Ecto neural progenitor cell (in vitro differentiated cells): ENCODE measurements at regions not wholly inside any gene's neighbourhood (a gene's known extent, or its start where the extent isn't known, plus 50 kb on each side); places are given as distances from the start of the nearest gene placed in this dataset.
A peak's percentile ranks its signal among the peaks of the same experiment; 100 is the strongest.

Experiments used
- DNase-seq: peaks from one replicate; pipeline ENCODE4 v3.0.0-alpha.2; 2018; ENCODE audit warnings: low spot score

DNA sequence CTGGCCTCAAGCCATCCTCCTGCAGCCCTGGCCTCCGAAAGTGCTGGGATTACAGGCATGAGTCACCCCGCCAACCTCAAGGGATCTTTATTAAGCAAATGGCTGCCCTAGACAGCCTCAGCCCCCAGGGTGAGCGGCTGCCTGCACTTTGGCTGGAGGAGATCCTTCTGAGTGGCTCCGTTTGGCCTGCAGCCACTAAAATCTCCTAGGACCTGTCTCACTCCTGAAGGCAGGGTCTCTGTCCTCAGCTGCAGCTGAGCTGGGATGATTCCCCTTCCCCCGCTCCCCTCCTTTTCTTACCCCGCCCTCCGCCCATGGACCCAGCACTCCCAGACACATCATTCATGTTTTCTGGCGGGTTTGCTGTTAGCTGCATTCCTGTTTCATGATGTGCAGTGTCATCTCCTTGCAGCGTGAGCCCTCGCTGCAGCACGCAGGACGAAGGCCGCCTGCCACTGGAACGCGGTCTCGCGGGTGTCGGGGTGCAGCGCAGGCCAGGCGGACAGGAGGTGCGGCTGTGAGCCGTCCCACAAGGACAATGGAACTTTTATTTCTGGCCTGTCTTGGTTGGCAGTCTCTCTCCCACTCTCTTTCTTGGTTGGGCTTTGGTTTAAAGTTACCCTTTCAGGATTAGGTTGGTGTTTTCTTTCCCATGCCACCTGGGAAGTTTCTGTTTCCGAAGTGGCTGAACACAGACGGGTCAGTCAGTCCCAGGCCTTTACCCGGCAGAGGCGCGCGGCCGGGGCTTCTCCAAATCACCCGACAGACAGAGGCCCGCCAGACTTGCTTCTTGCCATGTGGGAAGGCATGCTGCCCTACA, 137.1 kb downstream of the FOXD1 start:
- peak; percentile 58 for DNase-seq

DNA sequence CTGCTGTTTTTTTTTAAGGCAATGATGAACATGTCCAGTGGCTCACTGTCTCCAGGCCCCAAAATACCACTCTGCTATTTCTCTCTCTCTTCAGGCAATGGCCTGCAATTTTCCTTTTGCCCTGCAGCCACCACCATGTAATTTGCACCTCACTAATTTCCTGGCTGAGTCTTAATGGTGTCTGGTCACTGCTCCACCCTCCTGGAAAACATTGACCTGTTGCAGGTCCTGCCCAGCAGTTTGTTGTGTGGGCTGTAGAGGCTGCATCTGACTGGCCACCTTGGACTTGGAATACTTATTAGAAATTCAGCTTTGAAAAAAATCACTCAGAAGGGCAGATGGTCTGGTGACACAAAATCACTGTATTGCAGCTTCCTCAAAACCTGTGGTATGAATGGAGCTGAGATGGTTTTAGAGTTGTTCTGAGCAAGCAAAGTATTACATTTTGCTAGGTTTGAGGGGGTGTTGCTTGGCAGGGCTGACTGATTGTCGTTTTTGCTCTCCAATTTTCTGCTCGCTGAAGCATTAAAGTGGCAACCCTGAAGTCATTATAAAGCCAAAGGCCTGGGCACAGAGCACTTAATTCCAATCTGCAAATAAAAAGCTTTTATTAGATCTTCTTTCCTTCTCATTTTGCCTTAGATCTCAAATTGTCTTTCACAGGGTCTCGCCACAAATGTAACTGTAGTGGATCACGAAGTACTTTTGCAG, 134.8 kb downstream of the TMEM174 start:
- no peak for DNase-seq

DNA sequence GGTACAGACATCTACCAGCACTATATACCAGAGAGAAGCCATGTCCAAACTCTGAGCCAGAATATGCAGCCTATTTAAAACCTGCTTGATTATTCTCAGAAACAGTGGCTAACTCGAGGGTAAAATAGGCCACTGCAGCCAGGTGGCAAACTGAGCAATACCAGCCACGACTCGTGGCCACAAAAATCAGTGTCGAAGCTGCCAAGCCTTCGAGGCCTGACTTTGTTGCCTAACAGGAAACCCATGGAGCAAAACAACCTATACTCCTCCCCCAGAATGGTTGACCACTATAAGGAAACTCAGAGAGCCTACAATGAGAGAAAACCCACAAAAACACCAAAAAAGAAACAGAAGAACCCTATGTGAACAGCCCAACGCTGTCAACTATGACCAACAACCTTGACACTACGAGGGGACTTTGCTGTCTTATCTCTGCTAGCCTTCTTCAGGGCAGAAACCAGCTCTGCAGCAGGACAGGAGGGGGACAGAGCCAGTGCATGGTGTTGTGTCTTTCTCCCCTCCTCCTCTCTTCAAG, 133.8 kb downstream of the TMEM174 start:
- DNase-seq, result no peak

DNA sequence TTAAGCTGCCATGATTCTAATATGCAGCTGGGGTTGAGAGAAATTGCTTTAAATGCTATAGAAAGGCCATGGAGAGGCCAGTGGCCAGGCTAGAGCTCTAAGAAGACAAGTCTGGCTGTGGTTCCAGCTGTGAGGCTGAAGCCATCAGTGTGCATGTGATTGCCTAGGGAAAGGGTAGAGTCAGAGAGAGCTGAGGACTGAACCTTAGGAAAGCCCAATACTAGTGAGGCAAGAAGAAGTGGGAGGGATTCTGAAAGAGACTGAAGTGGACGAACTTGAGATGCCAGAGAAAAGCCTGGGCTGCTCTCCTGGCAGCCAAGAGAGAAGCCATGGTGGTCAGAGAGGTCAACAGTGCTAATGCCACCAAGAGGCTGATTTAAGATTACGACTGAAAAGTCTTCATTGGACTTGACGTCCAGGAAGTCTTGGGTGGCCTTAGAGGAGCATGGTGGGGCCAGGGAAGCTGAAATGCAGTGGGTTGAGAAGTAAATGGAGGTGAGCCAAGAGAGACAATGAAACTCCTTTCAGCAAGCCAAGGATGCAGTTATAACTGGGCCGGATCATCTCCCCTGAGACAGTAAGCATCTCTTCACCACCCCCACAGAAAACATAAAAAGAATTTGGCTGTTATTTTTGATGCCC, 133.2 kb downstream of the TMEM174 start:
- DNase-seq, result no peak

DNA sequence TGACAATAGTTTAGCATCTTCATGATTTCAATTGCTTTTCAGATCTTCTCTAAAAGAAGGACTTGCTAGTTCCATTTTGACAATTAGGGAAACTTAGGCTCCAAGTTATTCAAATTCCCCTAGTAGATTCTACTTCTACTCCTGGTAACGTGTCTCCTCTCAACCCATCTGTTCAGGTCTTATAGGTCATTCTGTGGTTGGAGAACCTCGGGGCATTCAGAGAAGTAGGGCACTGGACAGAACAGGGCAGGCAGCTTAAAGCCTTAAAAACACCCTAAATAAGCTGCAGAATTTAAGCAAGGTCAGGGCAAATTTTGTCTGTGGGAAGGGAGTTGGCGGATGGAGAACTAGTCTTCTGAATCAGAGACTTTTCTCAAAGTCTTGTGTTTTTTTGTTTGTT, 132.4 kb downstream of the TMEM174 start:
- DNase-seq, result no peak

DNA sequence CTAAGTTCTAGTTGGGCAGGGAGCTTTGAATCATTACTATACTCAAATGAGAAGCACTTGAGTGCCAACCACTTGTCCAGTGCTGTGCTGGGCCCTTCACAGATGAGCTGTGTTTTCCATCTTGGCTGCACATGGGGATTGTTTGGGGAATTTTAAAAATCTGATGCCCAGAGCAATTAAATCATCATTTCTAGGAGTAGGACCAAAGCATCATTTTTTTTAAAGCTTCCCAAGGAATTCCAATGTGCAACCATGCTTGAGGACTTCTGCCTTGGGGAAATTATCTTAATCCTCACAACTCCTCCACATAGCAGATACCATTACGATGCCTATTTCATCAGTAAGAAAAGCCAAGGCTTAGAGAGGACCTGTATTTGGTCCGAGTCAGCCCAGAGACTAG, 131.4 kb downstream of the TMEM174 start:
- DNase-seq, result no peak

DNA sequence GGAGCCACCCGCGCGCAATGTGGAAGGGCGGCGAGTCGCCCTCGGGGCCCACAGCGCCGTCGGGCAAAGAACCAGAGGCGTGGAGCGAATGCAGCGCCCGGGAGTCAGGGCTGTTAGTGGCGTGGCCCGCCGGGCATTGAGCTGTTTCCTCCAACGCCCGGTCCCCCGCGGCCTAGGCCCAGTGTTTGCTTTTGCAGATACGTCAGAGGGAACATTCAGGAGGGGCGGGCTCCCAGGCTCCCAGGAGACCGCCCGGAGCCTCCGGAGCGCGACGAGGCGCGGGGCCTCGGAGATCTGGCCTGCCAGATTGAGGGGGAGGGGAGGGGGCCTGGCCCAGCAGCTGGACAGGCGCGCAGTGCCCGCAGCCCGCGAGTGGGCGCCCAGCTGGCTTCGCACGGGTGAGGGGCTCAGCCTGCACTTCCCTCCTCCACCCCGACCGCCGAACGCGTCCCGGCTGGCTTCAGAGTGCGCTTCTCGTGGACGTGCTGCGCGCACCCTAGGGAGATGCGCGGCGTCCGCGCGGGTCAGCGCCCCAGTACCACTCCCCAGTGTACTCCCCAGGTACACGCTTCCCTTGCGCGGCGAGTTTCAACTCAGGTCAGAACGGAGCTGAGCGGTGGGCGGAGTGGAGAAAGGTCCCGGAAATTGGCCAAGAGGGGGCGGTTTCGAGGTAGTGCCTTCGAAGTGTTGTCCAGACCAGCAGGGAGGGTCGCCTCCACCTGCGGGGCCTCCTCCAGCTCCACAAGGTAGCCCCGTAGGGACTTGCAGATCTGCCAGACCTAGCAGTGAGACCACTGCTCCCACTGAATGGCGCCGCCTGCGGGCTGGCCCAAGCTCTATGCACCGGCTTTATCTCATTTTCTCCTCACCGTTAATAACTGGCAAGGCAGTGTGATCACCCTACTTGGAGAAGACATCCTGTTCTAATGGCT, 130.4 kb downstream of the TMEM174 start:
- DNase-seq, result peak; percentile 72

DNA sequence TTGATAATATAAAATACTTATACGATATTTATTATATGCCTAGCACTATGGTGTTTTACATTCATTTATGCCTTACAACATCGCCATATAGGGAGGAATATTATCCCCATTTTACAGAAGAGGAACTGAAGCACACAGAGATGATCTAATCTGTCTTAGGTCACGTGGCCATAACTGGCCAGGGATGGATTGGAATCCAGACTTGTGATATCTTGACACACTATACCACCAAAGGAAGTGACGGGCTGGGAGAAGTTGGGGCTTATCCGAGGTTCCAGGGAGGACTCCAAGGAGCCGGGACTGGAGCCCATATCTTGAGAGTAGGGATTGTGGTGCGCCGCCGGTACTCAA, 129.8 kb downstream of the TMEM174 start:
- no peak for DNase-seq

DNA sequence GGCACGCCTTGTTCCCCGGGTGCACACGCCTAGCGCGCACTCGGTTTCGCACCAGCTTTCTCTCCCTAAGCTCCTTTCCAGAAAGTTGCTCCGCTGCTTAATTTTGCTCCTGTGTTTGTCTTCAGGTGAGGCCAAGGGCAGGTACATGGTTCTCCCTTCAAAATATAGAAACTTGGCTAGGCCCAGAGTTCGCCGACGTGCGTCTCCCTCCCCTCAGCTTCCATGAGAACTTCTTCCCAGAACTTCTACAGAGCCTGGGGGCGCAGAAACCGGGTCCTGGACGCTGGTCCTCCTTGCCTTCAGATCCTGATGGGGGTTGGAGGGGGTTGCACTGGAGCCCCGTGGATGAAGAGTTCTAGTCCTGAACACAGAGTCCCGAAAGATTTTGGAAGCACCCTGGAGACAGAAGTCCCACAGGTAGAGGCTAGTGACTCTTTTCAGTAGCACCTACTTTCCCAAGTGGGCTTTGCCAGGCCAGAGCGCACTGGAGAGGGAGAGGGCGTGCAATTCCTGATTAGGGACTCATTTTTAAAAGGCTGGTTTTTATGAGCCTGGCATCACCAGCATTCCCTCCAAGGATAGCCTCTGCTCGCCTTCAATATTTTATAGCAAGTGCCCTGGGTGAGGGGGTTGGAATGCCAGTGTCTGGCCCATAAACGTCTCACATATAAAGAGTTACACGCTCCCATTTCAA, 128.4 kb downstream of the TMEM174 start:
- DNase-seq, result no peak

DNA sequence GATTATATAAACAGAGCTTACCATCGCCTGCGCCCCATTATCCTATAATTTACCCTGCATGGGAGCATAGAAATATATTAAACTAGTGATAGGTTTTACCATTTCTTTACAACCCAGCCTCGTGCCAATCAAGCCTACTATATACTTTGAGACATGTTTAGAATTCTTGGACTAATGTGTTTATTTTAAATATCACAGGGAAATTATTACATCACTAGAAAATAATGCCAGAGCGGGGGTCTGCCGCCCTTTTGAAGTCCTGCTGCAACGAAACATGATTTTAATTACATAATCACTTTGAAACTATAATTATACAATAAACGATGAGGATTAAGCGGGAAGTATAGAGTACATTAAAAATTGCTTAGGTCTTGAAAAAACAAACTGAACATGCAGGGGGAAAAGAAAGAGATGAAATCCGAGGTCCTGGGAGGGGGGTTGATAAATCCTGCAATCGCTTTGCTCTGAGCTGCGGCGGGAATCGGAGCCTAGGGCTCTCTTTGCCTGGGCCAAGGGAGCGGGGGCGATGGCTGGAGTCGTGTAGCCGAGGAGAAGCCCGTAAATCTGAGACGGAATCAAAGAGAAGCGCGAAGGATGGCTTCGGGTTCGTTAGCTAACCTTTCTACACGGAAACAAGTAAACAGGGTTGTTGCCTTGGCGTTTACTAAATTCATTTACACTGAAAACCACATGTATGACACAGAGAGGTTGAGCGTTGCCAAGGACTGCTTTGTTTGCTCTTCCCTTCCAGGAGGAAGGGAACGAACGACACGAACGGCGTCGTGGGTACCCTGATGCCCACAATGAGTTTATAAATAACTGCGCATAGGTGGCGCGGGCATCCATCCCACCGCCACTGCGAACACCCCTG, 127.6 kb downstream of the TMEM174 start:
- DNase-seq, result no peak

DNA sequence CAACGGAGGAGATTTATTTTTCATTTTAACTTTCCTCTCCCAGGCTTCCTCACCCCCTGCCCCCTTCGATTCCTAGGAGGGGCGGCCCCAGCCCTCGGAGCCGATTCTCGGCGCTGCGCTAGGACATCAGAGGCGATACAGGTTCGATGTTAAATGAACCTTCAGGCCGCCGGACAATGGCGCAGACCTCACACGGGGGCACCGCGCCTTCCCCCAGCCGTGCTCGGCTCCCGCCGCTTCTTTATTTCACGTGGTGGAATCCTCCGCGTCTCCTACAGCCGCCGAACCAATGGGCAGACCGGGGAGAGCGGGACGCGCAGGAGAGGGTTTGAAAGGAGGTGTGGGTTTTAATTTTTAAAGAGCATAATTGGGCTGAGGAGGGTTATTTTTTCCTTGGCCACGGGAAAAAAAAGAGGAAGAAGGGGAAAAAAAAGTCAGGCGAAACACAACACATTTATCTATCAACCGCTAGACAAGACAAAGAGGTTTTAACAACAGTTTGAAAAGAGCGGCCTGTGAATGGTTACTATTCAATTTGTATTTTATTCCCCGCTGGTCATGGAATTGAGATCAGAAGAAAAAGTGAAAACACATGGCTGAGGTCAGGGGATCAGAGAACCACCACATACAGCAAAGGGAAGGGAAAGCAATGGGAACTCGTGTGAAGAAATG, 126.8 kb downstream of the TMEM174 start:
- DNase-seq, result peak; percentile 70

DNA sequence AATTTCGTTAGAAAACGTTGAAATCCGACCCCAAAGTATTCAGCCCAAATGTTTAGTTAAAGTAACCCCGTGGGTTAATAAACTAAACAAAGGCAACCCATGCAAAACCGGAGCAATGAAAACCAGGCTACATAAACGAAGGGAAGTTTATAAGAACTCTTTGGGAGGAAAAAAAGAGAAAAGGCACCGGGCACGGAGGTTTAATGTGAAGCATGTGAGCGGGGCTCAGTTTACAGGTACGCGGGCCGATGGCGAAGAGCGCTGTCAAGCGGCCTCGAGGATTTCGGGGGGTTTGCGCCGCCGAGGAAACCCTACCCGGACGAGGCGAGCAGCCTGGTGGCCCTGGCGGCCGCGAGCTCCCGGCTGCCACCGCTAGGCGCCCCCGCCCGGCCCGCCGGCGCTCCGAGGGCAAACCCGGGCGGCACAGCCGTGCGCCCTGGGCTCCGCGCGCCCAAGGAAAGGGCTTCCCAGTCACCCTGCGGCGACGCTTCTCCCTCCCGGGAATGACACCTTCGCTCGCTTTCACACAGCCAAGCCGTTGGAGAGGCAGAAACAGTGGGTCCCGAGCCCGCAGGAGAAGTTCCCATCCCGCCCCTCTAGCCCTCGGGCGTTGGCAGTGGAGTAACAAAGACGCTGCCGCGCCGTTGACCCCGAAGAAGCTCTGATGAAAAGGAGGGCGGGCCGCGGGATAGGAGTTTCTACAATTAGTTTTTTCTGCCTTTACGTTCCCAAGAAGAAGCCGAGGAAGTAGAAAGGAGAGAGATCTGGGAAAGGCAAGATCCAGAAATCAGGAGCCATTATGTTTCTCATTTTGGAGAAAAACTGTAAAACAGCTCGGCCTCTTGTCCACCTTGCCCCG, 126.0 kb downstream of the TMEM174 start:
- peak; percentile 76 for DNase-seq

DNA sequence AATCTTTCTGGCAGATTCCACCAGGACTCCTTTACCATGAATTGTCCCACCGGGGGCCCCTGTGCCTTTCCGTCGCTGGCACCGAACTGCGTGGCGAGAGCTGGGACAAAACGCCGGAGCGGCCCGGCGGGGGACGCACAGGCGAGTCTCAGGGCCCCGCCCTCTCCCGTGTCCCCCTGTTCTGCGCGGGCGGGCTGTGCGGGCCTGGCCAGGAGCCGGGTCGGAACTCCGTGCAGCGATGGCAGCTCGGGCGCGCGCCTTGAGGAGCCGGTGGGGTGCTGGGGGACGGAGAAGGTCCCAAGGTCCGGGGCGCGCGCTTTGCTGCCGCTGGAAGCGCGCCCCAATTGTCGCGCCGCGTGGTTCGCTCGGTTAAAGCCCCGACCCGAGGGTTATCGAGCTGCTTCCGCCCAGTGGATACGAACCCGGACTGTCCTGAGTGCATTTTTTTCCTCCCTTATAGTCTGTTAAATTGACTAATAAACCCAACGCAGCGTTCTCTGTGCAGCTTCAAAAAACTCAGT, 125.3 kb downstream of the TMEM174 start:
- DNase-seq, result peak; percentile 55

DNA sequence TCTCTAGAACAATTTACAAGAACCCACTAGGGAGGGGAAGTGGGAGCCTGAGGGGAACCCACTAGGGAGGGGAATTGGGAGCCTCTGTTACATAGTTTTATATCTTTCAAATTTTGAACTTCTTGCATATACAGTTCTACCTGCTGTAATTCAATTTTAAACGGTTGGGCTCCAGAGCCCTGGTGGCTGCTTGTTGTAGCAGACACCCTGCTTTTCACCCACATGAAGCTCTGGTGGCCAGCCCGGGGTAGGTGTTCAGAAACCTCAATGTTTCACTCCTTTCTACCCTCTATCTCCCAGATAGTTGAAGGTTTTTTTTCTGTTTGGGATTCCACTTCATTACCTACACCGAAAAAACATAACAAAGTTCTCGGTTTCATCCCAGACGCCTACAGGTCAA, 124.4 kb downstream of the TMEM174 start:
- no peak for DNase-seq

DNA sequence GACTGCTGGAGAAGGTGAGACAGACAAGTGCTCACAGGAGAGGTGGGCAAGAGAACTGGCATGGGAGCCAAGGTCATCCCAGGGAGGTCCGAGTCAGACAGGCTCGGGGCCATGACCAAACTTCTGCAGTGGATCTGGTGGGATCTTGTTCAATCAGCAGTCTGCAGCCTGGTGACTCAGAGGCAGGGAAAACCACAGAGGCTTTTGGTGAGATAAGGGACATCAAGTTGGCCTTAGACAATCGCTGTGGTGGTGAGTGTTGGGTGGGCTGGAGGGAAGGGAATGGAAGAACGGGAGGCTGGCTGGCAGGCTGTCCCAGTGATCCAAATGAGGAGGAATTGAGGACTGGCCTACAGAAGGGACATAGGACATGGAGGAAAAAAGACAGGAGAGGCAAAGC, 123.8 kb downstream of the TMEM174 start:
- no peak for DNase-seq

DNA sequence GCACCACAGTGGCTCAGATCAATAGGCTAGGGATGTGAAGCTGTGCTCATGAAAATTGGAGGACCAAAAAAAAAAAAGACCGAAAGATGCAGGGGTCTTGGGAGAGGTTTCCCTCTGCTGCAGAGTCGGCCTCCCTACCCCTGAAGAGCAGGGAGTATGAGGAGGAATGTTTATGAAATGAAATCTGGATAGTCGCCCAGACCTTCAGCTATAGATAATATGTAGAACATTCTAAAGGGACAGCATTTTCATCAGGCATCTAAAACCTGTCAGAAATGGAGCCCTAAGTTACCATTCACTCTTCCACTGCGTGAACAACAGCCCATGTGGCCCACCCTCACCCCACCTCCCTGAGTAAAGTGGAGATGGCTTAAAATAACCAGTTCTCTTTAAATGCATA, 122.9 kb downstream of the TMEM174 start:
- DNase-seq, result no peak

DNA sequence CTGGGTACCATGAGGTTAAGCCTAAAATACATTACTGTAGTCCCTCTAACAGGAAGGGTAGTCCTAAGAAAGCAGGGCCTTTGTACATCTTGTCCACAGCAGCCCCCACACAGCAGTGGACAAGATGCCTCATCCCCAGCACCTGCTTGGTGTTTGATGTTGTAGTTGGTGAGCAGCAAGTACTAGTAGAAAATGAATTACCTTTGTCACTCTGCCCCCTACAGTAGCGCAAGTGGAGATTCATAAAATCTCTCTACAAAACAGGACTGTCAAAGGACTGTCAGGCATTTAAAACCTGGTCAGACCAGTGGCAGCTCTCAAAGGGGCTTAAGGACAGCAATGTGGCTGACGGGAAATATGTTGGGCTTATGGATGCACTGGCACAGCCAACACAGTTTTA, 122.5 kb downstream of the TMEM174 start:
- DNase-seq, result no peak

DNA sequence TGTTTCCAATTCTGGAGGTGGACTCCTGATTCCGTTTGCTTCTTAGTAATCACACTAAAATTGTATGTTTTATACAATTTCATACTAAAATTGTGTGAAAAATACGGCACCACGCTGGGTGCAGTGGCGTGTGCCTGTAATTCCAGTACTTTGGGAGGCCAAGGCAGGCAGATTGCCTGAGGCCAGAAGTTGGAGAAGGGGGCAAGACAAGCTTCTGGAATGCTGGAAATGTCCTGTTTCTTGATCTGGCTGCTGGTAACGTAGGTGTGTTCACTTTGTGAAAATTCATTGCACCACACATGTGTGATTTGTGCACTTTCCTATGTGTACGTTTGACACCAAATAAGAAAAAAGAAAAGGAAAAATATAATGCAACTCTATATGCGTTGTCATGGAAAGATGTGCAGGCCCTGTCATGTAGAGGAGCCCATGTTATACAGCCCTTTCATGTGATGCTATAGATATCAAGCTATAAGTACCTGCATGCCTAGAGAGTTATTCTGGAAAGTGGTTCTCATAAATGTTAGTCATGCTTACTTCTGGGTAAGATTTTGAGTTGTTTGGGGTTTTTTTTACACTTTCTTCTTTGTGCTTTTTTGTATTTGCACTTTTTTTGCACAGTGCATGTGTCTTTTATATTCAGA, 119.9 kb downstream of the TMEM174 start:
- no peak for DNase-seq
